Activated CD4-positive, alpha-beta T cell treated with anti-CD3 and anti-CD28 coated beads, Interleukin-2, Interleukin-4, amounts not matched to agents 100 ng/mL and 50 ng/mL, durations not matched to agents 16 hours and 8 hours (primary cell): ENCODE measurements at regions not wholly inside any gene's neighbourhood (a gene's known extent, or its start where the extent isn't known, plus 50 kb on each side); places are given as distances from the start of the nearest gene placed in this dataset.
A peak's percentile ranks its signal among the peaks of the same experiment; 100 is the strongest.

Source experiments
- DNase-seq: peaks from one replicate; pipeline ENCODE4 v3.0.0-alpha.2; 2020; ENCODE audit warnings: low spot score

DNA sequence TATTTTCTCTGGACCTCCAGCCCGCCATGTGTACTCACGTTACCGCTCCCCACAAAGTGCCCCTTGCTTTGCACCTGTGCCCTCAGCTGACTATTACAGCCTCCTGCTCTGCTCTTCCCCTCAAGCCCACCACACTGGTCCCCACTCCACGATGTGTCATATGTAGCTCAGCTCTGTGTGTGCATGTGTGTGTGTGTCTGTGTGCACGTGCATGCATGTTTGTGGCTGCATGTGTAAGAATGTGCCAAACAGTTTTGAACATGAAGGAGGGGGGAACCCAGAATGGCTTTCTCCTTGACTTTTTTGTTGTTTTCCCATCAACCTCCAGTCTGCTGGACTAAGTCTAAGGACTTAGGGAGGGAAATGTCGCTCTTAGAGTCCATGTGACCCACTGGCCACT is 54.8 kb upstream of the BTRC start:
- no peak for DNase-seq

DNA sequence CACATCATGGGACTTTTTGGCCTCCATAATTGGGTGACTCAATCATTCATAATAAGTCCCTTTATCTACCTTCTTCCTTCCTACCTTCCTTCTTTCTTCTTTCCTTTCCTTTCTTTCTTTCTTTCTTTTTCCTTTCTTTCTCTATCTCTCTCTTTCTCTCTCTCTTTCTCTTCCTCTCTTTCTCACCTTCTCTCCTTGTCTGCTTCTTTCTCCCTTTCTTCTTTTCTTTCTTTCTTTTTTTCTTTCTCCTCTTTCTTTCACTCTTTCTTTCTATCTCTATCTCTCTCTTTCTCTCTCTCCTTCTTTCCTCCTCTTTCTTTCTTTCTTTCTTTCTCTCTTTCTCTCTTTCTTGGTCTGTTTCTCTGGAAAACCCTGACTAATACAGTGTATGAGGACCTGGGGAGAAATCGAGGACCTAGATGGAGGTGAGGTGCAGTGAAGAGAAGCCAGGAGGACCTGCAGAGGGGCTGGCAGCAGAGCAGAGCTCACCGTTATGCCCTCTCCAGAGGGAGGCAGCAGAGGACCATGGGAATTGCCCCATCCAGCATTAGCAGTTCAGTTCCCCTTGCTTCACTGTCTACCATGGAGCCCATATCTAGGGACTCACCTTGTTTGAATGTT is 52.7 kb upstream of the BTRC start:
- DNase-seq = peak; percentile 51

DNA sequence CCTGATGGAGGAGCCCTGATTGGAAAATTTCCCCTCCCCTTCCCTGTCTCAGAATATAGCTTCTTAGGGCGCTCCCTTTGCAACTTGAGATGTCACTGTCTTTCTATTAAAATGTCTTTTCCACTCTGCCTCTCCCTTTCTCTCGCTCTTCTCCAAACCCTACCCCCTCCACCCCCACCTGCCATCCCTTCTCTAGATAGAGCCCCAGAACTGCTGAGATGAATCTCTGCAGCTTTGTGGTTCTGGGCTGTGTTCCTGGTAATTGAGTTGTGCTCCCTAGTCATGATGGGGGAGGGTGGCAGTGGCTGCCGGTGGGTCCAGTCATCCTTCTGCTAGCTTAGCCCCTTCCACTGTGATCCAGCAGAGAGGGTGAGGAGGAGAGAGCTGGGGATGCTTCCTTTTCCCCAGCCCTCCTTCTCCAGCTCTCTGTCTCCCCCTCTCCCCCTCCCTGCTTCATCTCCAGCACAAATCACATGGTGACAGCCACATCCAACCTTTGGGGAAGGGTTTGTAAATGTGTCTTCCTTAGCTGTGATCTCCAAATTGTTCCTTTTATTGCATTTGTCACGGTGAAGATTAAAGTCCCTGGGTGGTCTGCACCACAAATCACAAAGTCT is 50.8 kb upstream of the BTRC start:
- DNase-seq = no peak
